Stimulated activated CD8-positive, alpha-beta memory T cell treated with anti-CD3 and anti-CD28 coated beads, Interleukin-4, amount 100 ng/mL, for 24 hours (primary cell): ENCODE measurements at regions not wholly inside any gene's neighbourhood (a gene's known extent, or its start where the extent isn't known, plus 50 kb on each side); places are given as distances from the start of the nearest gene placed in this dataset.
"Not testable (repeated sequence)": the region's sequence is repeated elsewhere in the genome, so short reads cannot be mapped to it uniquely, and the experiment has no call there.

Experiments
- DNase-seq: peaks from one replicate; pipeline ENCODE4 v3.0.0-alpha.2; 2020; ENCODE audit warnings: low read depth

DNA sequence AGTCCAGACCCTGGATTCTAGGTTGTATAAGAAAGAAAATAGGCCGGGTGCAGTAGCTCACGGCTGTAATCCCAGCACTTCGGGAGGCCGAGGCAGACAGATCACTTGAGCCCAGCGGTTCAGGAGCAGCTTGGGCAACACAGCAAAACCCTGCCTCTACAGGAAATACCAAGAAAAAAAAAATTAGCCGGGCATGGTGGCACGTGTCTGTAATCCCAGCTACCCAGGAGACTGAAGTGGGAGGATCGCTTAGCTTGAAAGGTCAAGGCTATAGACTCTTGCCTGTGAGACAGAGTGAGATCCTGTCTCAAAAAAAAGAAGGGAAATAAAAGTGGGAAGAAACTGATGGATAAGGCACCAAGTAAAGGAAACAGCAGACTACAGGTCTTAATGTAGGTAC, 287.9 kb upstream of the KLF14 start:
- no peak for DNase-seq

DNA sequence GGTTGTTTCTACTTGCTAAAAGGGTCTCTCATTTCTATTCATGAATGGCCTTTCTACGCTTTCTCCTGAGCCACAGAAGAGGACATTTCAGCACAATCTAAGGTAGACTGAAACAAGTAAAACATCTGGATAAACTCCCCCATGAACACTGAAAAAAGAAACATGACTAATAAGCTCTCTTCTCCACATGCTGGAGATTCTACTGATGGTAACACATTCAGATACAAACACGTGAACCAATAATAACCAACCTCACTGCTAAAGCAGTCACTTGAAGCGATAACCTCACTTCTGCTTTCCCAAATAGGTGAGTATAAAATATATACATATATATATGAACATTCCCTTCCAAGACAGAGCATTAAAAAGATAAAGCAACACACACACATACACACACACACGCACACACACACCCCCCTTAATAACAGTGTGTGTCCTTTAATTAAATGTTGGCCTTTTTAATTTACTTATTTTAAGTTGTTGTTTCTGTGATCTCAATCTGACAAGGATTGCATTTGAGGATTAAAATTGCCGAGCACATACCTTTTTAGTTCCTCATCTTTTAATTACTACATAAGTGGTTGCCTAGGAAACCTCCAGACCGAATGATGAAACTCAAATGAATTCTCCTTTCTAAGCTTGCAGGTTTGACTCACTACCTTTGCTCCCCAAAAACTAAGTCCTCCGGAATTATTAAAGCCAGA, 292.4 kb upstream of the KLF14 start:
- no peak for DNase-seq

DNA sequence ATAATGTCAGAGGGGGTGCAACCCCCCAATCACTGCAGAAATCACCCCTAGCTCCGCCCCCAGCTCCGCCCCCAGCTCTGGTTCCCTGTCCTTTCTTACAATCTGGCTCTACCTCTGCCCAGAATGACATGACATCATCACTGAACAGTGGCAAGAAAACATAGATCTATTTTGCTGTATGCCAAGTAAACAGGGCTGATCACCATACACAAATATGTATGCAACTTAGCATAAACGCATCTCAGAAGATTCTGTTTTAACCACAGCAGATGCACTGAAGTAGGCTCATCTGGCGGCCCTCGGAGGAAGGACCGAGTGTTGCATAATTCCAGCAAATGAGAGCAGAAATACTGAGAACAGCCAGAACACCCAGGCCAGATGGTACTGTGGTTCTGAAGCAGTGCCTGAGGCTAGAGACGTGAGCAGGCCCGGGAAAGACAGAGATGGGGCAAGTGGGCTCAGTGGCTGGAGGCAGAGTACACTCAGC, 293.3 kb upstream of the KLF14 start:
- DNase-seq, result no peak

DNA sequence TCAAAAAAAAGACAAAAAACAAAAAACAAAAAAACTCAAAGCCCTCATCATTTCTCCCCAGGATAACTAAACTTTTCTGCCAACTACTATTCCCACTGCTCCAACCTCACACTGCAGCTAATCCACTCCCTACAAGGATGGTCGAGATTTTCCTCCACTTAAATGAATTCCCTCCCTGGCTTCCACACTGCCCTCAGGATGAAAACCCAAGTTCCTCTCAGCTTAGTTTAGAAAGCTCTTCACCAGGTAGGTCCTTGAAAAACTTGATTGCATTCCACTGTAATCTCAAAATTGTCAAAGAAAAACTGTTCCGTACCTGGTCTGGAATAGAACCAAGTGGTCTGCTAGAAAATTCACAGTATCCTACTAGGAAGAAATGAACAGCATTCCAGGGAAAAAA, 294.3 kb upstream of the KLF14 start:
- DNase-seq, result no peak

DNA sequence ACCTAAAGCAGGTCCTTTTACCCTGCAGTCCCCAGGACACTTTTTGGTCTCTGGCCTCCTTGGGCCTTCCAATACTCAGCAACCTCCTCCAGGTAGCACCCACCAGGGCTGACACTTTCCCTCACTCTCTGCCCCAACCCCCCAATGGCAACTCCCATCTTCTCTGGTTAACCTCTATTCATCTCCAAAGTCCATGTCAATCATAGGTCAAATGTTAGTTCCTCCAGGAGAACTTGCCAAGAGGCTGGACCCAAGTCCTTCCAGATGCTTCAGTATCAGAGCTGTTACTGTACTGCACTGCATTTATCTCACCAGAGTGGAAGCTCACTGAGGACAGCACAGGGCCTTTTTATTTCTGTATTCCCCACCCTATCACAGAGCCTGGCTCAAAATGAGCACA, 295.0 kb upstream of the KLF14 start:
- no peak for DNase-seq

DNA sequence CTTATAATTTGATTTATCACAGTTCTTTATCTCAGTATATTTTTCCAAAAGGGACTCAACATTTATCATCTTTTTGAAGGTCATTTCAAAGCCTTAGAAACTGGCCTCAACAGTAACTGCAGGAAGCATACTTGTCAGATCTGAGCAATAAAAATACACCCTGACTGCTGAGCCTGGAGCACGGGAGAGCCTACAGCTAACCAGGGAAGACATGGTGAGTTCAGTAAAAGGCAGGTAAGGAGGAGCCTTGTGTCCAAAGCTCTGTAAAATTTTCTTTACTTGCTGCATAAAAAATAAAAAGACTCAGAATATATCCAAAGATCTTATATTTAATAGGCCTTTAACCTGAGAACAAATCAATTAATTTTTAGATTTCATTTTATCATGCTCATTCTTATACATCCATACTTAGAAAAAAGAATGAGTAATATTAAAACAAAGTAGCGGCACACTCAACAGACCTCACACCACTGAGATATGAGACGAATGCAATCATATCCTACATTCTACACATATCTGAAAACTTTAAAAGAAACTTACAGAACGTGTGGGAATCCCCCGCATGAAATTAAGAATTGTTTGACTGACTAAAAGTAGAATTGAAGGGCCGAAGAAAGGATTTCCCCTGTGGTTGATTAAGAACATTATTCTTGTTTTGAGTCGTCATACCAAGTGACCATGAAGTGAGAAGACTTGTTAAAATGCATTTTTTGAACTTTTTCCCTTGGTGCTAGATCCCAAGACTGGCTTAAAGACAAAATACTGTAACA, 296.4 kb upstream of the MKLN1 start:
- no peak for DNase-seq

DNA sequence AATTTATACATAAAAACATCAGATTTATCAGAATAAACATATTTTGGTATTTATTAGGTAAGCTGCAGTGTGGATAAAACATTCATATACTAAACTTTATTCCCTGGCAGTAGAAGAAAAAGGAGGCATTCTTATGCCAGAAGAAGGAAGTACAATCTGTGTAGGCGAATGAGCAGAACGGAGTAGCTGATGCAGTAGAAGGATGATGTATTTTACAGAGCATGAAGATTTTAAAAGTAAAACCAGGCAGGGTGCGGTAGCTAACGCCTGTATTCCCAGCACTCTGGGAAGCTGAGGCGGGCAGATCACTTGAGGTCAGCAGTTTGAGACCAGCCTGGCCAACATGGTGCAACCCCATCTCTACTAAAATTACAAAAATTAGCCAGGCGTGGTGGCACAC, 294.9 kb upstream of the MKLN1 start:
- DNase-seq, result no peak

DNA sequence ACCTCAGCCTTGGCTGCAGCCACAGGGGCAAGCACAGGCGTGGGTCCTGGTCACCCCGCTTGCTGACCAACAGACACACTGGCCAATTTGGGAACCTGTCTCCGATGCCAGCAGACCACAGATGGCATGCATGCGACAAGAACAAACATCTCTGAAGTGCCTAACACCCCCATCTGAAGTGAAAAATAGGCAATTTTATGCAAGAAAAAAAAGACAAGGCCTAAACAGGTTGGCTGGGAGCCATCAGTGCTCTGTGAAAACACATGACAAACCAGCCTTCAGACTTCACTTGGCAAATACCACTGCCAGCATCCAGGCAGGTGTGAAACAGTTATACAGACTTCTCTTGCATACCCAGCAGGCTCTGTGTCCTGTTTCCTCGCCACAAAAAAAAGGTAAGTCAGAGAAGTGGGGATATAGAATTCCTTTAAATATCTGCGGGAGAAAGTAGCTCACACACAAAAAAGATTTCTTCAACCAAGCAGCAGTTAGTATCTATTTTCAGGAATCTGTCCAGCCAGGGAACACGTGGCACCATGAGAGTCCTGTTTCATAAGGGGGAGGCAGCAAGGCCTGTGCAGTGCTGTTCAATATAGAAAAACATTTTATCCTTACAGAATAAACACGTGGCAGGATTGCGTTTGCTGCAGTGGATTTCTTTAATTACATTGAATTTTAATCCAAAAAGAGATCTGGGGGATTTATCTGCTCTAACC, 293.4 kb upstream of the MKLN1 start:
- DNase-seq, result no peak

DNA sequence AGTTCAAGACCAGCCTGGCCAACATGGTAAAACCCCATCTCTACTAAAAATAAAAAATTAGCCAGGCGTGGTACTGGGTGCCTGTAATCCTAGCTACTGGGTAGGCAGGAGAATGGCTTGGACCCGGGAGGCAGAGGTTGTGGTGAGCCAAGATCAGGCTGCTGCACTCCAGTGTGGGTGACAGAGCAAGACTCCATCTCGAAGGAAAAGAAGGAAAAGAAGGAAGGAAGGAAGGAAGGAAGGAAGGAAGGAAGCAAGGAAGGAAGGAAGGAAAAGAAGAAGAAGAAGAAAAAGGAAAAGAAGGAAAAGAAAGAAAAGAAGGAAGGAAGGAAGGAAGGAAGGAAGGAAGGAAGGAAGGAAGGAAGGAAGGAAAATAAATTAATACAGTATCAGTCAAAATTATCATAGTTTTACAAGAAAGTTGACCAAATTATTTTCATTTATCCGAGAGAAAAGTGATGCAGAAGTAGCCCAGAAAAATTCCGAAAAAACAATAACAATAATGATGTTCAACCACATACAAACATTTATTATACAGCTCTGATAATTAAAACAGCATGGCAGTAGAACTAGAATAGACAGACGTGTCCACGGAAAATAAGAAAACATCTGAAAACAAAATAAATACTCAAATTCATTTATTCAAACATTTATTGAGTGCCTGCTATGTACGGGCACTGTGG, 292.4 kb upstream of the MKLN1 start:
- no peak for DNase-seq

DNA sequence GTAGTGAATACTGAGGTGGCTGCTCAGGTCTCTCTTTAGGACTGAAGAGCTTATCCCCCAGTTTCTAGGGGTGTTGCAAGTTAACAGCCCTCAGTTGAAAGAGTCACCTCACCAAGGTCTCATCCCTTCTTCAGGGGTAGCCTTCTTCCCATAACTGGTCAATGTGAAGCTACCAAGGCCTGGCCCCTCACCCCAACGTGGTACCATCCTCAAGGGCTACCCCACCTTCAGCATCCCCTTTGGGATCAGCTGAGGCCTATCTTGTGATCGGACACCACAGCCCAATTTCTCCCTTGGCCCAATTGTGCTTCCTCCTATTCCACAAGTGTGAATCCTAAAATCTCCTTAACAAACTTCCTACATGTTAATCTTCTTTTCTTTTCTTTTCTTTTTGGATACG, 289.5 kb upstream of the MKLN1 start:
- DNase-seq, result no peak

DNA sequence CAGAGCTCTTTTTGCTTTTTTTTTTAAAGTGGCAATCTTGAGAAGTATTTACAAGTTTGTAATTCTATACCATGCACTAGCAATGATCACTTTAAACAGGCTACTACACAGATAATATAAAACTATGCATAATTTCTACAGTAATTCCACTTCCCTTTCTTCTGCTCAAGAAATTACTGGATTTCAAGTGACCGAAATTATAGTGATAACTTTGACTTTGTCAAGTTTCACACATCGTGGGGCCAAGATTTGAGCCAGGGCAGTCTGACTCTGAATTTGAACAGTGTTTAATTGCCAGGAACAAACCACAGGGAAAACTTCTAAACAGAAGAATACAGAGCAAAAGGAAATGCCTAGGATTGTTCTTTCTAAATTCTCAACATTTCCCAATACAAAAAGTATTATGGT, 288.3 kb upstream of the MKLN1 start:
- no peak for DNase-seq

DNA sequence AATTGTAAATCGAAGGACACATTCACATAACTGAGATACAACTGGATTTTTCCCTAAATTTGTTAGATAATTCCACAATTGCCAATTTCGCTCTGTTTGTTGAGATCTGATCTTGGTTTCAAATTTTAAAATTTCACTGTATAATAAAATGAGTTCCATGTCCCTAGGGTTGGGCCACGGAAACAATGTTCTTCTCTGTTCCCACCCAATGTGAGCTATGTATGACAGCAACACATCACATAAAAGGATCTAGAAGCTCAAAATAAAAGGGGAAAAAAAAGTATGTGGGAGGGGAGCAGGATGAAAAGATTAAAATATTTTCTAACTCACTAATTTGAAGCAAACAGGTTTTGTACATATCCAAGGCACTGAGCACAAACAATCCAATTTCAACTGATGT, 287.8 kb upstream of the MKLN1 start:
- no peak for DNase-seq

DNA sequence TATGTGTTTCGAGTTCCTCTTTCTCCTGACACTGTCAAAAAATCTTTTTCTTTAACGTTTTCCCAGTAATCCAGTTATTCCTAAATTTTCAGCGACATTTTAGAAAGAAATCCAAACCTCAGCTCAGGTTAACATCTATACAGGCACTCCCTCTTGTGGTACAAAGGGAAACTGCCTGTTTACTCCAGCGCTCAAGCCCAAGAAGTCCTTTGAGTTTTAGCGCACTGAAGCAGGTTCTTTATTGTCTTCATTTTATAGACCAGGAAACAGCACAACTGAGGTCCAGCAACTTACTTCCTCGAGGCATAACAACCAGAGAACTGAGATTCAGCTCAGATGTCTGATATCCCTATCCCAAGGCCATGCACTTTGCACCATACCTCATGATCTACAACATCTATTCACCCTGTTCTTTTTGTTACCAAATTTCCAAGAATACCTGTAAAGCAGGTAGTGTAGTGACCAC, 287.2 kb upstream of the MKLN1 start:
- no peak for DNase-seq

DNA sequence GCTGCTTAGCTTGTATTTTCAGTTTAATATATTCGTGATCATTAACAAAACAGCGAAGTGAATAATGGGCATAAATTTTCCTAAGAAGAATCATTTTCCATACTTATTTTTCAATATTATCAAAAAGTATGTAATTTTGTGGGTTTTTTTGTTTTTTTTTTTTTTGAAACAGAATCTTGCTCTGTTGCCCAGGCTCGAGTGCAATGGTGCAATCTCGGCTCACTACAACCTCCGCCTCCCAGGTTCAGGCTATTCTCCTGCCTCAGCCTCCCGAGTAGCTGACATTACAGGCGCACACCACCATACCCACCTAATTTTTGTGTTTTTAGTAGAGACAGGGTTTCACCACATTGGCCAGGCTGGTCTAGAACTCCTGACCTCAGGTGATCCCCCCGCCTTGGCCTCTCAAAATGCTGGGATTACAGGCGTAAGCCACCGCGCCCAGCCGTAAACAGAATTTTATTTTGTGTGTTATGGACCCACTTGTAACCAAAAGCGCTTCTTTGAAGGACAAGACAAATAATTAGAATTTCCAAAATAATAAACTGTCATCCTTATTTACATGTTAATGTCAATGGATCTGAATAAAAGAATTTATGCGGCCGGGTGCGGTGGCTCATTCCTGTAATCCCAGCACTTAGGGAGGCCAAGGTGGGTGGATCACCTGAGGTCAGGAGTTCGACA, 286.5 kb upstream of the MKLN1 start:
- not testable (repeated sequence) for DNase-seq

DNA sequence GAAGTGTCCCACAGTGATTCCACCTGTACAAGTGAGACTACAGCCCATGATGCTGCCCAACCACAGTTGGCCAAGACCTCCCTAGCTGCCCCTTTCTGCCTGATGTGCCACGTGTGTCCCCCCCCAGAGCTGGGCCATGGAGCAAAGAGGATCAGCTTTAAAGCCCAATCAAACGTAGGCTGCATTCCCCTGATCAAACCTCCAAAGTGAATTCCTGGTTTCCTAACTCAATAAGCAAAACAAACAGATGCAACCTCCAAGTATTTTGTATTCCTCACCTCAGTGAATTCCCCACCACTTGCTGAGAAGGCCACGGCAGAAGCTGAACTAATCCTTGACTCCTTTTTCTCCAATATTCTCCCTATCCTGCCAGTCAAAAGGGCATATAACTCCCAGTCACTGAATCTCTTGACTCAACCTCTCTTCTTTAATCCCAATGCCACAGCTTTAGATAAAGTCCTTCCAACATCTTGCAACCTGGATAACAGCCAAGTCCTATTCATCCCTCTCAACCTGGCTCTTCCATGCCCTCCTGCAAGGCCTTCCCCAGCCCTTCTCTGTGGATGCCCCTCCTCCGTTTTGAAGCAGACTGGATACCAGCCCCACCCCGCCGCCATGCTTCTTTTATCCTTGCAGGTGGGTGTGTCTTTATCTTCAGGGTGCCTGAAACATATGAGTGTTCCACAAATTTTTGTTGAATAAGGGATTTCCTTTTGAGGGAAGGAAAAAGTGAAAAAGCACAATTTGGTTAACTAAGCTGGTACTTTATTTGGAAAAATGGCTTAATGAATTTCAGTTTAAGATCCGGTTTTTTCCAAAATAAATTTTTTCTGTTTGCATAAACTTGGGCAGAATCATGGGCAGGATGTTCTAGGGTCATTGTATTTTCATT, 285.2 kb upstream of the MKLN1 start:
- DNase-seq, result no peak

DNA sequence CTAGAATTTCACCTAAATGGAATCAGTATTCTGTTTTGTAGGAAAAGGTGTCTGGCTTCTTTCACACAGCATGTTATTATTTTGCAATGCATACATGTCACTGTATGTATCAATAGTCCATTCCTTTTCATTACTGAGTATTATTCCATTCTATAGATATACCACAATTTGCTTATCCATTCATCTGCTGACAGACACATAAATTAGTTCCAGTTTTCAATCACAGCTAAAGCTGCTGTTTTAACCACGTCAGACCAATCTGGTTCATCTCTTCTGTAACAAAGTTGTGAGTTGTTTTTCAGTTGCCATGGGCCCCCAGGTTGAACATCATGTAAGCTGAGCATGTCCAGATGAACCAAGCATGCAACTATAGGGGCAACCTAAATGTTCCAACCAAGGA, 282.1 kb upstream of the MKLN1 start:
- DNase-seq, result no peak

DNA sequence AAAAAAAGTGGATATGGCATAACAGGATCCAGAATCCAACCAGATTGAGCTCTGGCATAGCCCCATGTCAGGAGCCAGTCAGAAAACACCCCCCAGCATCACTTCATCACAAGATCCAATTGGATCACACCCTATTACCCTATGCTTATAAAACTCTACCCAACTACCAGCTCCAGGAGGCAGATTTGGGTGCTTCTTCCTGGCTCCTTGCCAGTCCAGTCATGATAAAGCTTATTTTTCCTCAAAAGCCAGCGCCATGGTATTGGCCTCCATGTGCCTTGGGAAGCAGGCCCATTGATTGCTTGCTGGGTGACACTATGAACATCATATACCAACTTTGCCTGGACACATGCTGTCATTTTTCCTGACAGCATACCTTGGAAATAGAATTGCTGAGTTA, 281.4 kb upstream of the MKLN1 start:
- DNase-seq, result no peak

DNA sequence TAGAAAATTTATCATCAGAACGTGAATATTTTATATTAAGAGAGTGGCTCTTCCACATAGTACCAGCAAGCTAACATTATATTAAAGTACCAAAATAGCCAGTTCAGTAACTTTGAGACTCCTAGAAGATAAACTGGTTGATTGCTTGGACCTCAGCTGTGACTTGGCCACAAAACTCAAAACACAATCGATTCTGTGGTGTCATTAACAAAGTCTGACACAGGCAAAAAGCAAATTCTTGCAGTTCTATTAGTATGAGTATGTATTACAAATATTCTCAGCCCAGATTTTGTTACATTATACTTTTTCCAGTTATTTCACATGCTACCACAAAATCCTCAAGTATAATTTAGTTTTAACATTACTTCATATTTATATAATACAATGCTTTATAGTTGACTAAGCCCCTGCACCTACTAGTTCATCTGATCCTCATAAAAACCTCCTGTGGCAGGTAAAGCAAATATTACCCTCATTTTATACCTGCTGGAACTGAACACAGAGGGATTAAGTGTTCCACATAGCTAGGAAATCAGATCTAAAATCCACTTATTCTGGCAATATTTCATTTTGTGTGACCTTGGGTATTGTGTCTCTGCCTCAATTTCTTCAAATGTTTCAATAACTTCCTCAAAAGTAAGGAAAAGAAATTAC, 279.9 kb upstream of the MKLN1 start:
- DNase-seq, result no peak

DNA sequence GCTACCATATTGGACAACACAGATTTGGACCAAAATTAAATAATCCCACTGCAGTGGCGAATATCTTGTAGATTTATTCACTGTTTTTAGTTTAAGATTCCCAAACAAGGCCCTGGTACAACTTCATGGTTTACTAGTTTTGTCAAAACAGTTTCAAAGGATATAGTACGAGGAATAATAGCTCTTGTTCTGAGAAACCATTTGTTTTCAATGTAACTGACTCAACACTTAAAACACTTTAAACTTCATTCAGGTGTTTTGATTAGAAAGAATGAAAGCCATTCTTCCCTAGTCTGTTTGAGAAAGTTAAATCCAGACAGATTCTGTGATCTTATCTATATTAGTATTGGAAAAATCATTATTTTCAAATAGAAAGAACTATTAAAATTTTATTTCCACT, 276.4 kb upstream of the MKLN1 start:
- DNase-seq, result no peak

DNA sequence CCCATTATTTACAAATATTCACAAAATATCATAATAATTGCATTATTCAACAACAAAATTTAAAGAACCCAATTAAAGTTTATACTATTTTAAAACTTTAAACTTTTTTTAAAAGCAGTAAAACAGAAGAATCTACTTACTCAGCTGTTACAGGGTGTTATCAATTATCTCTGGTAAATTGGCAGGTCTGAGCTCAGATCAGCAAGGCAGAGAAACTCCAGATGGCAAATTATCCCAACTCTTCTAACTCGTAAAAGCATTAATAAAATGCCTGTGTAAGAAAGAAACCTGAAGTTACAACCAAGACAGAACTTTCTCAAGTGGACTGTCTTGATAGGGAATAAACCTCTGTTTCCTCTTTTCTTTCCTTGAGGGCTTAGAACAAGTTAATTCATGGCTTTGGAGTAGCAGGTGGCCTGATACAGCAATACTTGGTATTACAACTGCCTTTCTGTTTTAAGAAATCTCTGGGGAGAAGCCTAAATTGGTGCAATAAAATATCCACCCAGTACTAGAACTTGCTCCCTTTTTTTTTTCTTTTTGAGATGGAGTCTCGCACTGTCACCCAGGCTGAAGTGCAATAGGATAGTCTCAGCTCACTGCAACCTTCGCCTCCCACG, 275.3 kb upstream of the MKLN1 start:
- no peak for DNase-seq
